Globus pallidus (tissue), 1 donor: ENCODE measurements at regions not wholly inside any gene's neighbourhood (a gene's known extent, or its start where the extent isn't known, plus 50 kb on each side); places are given as distances from the start of the nearest gene placed in this dataset.

Experiments used
- DNase-seq: peaks from one replicate; pipeline ENCODE4 v3.0.0-alpha.2; 2015; ENCODE audit warnings: low spot score

DNA sequence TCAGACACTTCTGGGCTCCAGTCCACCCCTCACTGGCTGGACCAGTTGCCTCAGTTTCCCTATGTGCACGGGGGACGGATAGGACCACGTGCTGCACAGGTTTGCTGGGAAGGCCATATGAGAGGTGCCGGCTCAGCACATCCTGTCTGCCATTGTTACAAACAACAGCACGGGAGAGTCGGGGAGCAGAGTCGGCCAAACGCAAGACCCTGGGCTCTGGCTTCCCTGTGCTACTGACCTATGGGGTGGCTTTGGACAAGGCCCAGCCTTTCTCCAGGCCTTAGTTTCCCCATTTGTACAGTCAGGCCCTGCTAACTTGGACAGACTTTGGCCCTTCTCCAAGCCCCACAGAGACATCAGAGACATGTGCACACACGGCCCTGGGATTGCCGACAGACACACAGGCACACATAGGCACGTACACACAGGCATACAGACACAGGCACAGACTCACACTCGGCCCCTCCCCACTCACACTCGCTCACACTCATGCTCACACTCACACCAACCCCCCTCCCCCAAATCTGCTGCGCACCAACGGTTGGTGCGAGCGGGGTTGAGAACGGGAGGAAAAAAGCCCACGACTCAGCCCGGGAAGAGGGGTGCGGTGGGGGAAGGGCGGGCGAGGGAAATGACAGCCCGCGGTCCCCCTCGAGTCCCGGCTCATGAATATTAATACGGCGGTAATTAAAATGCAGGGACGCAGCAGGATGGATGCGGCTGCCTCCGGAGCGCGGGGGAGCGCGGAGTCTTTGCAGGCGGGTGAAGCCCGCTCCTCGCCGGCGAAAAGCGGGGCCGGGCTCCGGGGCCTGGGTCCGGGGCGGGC, 133.0 kb downstream of the C9orf50 start:
- DNase-seq: peak; percentile 73

DNA sequence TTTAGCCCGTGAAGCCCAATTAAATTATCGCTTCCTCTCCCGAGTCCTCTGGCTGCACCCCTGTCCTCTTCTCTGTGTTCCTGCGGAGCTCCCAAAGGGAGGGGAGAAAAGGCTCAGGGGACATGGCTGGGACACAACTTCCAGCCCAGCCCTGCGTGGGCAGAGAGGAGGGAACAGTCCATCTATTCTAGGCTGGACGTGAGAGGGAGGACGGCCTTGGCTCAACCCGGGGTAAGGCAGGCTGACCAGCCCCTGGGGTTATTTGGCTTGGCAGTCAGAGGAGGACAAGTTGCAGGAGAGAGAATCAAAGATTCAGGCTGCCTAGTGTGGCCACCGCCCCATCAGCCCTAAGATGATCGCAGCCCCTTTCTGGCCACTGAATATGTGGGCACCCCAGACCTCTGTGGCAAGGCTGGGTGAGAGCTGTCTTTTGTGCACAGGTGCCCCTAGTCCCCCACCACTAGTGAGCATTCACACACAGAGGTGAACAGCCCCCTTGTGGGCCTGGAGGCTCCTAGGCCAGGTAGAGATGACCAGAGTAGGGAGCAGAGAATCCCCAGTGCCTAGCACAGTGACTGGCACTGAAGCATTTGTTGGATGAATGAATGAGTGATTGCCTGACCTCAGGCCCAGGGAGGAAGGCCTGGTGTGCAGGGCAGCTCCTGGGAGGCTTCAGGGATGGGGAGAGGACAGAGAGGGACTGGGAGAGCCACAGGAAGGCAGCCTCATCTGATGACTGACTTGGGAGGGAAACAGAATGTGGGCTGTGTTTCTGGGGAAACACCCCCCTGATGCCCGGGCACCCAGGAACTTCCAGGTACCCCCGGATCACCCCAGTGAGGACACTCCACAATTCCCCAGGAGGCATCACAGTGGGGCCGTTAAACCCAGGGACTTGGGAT, 133.9 kb downstream of the C9orf50 start:
- no peak for DNase-seq

DNA sequence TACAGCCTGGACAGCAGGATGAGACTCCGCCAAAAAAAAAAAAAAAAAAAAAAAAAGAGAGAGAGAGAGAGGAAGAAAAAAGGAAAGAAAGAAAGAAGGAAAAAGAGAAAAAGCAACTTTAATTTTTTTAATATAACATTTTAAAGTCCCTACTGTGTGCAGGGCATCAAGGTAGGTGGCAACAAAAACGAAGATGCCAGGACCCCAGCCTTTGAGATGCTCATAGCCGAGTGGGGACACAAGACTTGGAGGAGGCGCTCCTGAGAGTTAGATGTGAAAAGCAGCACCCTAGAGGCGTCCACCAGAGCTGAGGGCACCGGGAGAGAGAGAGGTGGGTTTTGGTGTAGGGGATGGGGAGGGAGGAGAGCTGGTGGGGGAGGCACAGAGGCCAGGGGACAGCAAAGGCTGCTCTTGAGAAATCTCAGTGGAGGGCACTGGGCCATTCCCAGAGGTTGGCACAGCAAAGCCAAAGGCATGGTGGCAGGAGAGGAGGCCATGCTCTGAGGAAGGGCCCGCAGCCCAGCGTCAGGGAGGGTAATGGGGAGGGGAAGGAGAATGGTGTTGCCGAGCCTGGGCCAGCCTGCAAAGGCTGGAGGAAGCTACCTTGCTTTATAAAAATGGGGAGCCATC, 135.6 kb downstream of the C9orf50 start:
- no peak for DNase-seq

DNA sequence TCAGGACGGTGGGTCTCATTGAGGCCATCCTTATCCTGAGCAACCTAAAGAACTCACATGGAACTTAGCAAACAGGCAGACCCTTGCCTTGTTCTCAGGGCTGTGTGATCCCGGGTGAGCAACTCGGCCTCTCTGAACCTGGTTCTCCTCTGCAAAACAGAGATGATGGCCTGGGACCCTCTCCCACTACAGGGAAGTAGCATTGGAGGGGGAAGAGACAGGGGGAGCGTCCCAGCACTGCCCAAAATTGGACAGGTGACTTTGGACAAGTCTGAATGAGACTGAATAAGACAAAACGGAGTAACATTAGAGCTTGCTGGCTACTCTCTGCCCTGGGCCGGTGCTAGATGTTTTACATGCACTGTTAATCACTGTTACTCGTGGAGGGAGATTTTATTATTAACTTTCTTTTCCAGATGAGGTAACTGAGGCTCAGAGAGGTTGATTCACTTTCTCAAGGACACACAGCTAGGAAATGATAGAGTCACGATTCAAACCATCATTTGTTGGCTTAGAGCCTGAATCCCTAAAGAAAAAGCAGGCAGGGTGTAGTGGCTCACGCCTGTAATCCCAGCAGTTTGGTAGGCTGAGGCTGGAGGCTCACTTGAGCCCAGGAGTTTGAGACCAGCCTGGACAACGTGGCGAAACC, 136.4 kb downstream of the C9orf50 start:
- no peak for DNase-seq

DNA sequence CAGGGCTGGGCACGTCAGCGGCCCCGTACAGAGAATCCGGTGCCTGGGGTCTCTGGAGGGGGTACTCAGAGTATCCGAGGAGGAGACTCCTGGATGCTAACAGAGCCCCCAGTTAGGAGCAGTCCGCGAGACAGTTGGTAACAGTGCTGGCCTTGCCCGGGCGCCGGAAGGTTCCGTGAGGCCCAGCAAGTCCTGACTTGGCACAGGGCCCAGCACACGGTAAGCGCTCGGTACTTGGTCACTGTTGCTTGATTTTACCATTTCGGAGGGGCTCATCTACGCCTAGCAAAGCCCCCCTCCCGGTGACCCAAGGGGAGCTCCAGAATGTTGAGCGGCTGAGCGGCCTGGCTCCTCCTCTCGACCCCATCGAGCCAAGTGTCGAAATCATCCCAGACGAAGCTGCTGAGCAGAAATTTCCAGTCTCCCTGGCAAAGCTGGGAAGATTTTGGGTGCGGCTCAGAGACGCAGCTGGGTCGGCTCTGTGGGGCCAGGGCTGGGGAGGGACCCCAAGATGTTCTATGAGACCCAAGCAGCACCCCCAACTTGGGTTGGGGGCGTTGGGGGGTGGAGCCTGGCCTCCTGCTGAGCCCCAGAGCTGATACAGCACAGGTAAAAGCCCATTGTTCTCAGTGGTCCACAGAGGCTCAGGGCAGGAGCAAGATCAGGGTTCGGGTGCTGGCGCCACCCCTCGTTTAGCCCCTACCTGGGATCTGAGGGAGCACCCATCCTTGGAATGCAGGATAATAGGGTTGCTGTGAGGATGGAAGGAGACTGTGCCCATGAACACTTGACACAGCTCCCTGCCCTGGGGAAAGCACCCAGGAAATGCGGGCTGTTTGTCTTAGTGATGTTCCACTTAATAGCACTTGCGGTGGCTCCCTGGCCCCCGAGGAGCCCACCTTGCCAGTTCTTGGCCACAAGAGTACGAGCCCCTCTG, 137.2 kb downstream of the C9orf50 start:
- DNase-seq: peak; percentile 79

GRCh38 chr9:129482521-129483414, 138.1 kb downstream of the C9orf50 start:
- DNase-seq: peak; percentile 76

- DNase-seq: no peak
Observed at GRCh38 chr9:129481810-129482511, 138.9 kb downstream of the C9orf50 start.

DNA sequence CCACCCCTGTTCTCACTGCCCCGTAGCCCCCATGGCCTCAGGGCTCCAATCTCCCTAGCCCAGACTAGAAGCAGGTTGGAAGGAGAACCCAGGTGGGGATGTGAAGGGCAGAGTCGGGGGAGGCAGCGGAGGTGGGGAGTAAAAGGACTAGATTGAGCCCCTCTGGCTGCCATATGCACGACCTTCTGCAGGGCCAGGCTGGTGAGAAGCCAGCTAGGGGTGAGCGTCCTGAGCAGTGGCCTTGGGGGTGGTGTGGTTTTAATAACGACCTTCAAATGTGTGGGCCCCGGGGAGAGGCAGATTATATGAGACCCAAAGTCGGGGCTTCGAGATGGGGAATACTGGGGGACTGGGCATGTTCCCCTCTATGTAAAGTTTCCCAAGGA, 139.5 kb downstream of the C9orf50 start:
- DNase-seq: no peak

- DNase-seq: no peak
Observed at GRCh38 chr9:129480745-129481144, 140.2 kb downstream of the C9orf50 start.

- DNase-seq: no peak
Observed at GRCh38 chr9:129480227-129480626, 140.7 kb downstream of the C9orf50 start.

GRCh38 chr9:129479631-129480011, 141.3 kb downstream of the C9orf50 start:
- DNase-seq: no peak

DNA sequence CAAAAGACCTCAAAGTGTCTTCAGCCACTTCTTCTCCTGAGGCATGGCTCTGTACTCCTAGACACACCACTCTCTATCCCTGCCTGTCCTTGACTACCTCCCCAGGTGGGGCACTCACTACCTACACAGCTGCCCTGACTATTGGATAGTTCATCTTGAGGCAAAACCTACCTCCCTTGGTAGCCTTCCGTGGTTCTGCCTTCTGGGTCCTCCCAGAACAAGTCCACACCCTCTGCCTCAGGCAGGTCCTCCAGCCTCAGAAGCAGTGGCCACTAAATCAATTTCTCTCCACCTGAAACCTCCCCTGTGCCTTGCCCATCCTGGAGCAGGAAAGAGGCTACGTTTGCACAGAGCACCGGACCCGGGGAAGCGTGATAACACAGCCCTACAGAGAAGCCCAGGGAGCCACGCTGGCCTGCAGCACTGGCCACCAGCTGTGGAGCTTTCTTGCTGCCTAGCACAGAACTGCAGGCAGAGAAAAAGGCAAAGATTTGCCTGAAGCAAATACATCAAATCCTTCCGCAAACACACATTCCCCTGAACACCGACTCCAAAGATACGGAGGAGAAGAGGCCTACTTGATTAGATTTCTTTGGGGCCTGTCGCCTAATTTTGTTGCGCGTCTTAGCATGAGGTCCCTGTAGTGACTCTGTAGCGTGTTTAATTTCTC, 141.8 kb downstream of the C9orf50 start:
- no peak for DNase-seq

- DNase-seq: no peak
Observed at GRCh38 chr9:129478461-129478860, 142.4 kb downstream of the C9orf50 start.

GRCh38 chr9:129476821-129477611, 143.9 kb downstream of the C9orf50 start:
- no peak for DNase-seq

DNA sequence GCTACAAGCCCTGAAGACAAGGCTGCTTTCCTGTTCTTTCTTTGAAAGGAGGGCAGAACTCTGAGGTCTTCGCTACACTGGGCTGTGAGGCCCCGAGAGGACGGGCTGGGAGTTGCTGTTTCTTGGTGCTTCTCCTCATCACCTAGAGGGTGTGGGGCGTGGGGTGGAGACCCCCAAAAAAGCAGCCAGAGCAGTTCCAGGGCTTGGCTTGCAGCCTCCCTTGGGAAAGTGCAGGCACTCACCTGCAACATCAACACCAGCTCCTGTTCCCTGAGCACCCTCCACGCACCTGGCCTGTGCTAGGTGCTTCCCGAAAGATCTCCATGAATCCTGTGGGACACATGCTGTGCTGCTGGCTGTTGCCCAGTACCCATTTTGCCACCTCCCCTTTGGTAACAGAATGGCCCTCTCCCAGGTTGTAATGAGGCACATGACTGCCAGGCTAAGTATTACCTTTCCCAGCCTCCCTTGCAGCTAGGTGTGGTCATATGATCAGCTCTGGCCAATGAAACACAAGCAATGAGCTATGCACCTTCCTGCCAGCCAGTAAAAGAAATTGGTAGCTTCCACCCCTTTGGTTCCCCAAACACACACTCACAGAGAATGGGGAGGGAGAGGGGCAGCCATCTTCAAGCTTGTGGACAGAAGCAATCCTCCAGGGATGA, 146.0 kb downstream of the C9orf50 start:
- DNase-seq: no peak

GRCh38 chr9:129473523-129474244, 147.2 kb downstream of the C9orf50 start:
- no peak for DNase-seq

DNA sequence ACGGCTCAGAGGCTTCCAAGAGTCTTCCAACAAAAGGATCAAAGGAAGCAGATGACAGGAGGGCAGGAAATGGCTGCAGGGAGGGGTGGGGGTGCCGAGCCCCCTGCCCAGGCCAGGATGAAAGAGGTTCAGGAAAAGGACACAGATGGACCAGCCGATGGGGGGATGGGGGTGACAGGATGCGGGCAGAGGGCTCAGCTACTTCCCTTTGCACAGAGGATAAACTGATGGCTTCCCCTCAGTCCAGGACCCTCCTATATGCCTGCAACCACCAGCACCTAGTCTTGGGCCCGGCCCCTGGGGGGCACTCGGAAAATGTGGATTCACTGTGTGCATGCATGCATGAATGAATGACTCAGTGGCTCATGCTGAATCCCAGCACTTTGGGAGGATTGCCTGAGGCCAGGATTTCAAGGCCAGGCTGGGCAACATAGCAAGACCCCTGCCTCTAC, 148.2 kb downstream of the C9orf50 start:
- no peak for DNase-seq
